ENCODE measurements at regions not wholly inside any gene's neighbourhood (a gene's known extent, or its start where the extent isn't known, plus 50 kb on each side); places are given as distances from the start of the nearest gene placed in this dataset.

GRCh38 chr14:49314737-49315136 lies 271.4 kb downstream of the RPS29 start:
- TF ChIP-seq POU6F1 (CRISPR knock-in tag; IDR thresholded peaks at IDR 0.05; ENCODE audit: borderline replicate concordance, low read depth) (no peak), ZNF70 (CRISPR knock-in tag; IDR thresholded peaks at IDR 0.05) (no peak), PATZ1 (CRISPR knock-in tag; IDR thresholded peaks at IDR 0.05; ENCODE audit: borderline replicate concordance) (no peak), ZFP30 (CRISPR knock-in tag; IDR thresholded peaks at IDR 0.05) (no peak), ESRRG (CRISPR knock-in tag; IDR thresholded peaks at IDR 0.05) (no peak), ZNF8 (CRISPR knock-in tag; IDR thresholded peaks at IDR 0.05) (no peak), ZFP3 (CRISPR knock-in tag; IDR thresholded peaks at IDR 0.05) (no peak), CSRNP3 (CRISPR knock-in tag; IDR thresholded peaks at IDR 0.05) (no peak), ZNF565 (CRISPR knock-in tag; conservative IDR thresholded peaks at IDR 0.05; ENCODE audit: low read depth) (no peak)
- TF ChIP-seq, protein P1, sequence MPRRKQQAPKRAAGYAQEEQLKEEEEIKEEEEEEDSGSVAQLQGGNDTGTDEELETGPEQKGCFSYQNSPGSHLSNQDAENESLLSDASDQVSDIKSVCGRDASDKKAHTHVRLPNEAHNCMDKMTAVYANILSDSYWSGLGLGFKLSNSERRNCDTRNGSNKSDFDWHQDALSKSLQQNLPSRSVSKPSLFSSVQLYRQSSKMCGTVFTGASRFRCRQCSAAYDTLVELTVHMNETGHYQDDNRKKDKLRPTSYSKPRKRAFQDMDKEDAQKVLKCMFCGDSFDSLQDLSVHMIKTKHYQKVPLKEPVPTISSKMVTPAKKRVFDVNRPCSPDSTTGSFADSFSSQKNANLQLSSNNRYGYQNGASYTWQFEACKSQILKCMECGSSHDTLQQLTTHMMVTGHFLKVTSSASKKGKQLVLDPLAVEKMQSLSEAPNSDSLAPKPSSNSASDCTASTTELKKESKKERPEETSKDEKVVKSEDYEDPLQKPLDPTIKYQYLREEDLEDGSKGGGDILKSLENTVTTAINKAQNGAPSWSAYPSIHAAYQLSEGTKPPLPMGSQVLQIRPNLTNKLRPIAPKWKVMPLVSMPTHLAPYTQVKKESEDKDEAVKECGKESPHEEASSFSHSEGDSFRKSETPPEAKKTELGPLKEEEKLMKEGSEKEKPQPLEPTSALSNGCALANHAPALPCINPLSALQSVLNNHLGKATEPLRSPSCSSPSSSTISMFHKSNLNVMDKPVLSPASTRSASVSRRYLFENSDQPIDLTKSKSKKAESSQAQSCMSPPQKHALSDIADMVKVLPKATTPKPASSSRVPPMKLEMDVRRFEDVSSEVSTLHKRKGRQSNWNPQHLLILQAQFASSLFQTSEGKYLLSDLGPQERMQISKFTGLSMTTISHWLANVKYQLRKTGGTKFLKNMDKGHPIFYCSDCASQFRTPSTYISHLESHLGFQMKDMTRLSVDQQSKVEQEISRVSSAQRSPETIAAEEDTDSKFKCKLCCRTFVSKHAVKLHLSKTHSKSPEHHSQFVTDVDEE (CRISPR knock-in tag; IDR thresholded peaks at IDR 0.05) = no peak

All from SK-N-SH treated with all-trans-retinoic acid at 6 μM for 48 hours (cell line).